ENCODE measurements at regions not wholly inside any gene's neighbourhood (a gene's known extent, or its start where the extent isn't known, plus 50 kb on each side); places are given as distances from the start of the nearest gene placed in this dataset.

- TF ChIP-seq TAF1 (IDR thresholded peaks at IDR 0.05; ENCODE audit: borderline replicate concordance, insufficient read depth, low read length) (no peak), POLR2AphosphoS5 (IDR thresholded peaks at IDR 0.05; ENCODE audit: low read depth, low read length) (no peak)
Measured at GRCh38 chr11:10625281-10625981, 57.0 kb upstream of the LYVE1 start.

Data from PFSK-1 (cell line).